Neuronal stem cell (in vitro differentiated cells): ENCODE measurements at regions not wholly inside any gene's neighbourhood (a gene's known extent, or its start where the extent isn't known, plus 50 kb on each side); places are given as distances from the start of the nearest gene placed in this dataset.

Experiments
- DNase-seq: peaks from one replicate; pipeline ENCODE4 v3.0.0-alpha.2; 2013; ENCODE audit warnings: low spot score
- H2AFZ ChIP-seq: one replicate; pipeline ENCODE4 v1.6.1; 2013; ENCODE audit warnings: mild to moderate bottlenecking, low read length, inconsistent platforms
- H2AK5ac ChIP-seq: 2 replicates; pipeline ENCODE4 v1.6.1; 2013; ENCODE audit warnings: low read depth, mild to moderate bottlenecking, inconsistent platforms, low read length, moderate library complexity, mixed read lengths
- H2BK120ac ChIP-seq: 2 replicates; pipeline ENCODE4 v1.6.1; 2013; ENCODE audit warnings: low read depth, mild to moderate bottlenecking, inconsistent platforms, low read length, moderate library complexity, mixed read lengths
- H2BK12ac ChIP-seq: one replicate; pipeline ENCODE4 v1.6.1; 2013; ENCODE audit warnings: low read length, inconsistent platforms
- H2BK15ac ChIP-seq: 2 replicates; pipeline ENCODE4 v1.6.1; 2013; ENCODE audit warnings: mild to moderate bottlenecking, low read length, inconsistent platforms, mixed read lengths
- H2BK5ac ChIP-seq: one replicate; pipeline ENCODE4 v1.6.1; 2013; ENCODE audit warnings: inconsistent platforms, mild to moderate bottlenecking, low read length, moderate library complexity
- H3K14ac ChIP-seq: one replicate; pipeline ENCODE4 v1.6.1; 2013; ENCODE audit warnings: low read length, inconsistent platforms
- H3K18ac ChIP-seq: 2 replicates; pipeline ENCODE4 v1.6.1; 2013; ENCODE audit warnings: low read length, inconsistent platforms
- H3K23ac ChIP-seq: 2 replicates; pipeline ENCODE4 v1.6.1; 2013; ENCODE audit warnings: low read depth, mild to moderate bottlenecking, mixed read lengths, low read length, inconsistent platforms; ENCODE audit not compliant: poor library complexity
- H3K27ac ChIP-seq: replicated peaks from 3 replicates; pipeline ENCODE4 v1.5.1; 2013; ENCODE audit warnings: low read length, inconsistent platforms
- H3K27me3 ChIP-seq, 3 experiments: 2 replicates each; pipeline ENCODE4 v1.6.1; 2013; ENCODE audit warnings: low read length in 3 of 3, mild to moderate bottlenecking in 2 of 3, inconsistent platforms in 1 of 3, low read depth in 1 of 3, mixed read lengths in 1 of 3, moderate library complexity in 1 of 3; ENCODE audit not compliant: control insufficient read depth in 3 of 3, insufficient read depth in 3 of 3
- H3K36me3 ChIP-seq, 2 donors: replicated peaks in 1 of 2; 2 replicates each; pipeline ENCODE4 v1.6.1; 2013; ENCODE audit warnings: low read length in 2 of 2; ENCODE audit not compliant: control insufficient read depth in 2 of 2, insufficient read depth in 2 of 2
- H3K4ac ChIP-seq: 2 replicates; pipeline ENCODE4 v1.6.1; 2013; ENCODE audit warnings: inconsistent platforms, mild to moderate bottlenecking, low read length, moderate library complexity
- H3K4me1 ChIP-seq, 2 donors: 1 replicate in 1 of 2; 2 replicates in 1 of 2; pipeline ENCODE4 v1.6.1; 2013; ENCODE audit warnings: low read length in 2 of 2, low read depth in 1 of 2; ENCODE audit not compliant: control insufficient read depth in 2 of 2, insufficient read depth in 1 of 2
- H3K4me2 ChIP-seq: one replicate; pipeline ENCODE4 v1.6.1; 2013; ENCODE audit warnings: mild to moderate bottlenecking, low read length, inconsistent platforms; ENCODE audit not compliant: insufficient read depth, poor library complexity, severe bottlenecking
- H3K4me3 ChIP-seq, 2 donors: 2 replicates each; pipeline ENCODE4 v1.5.1; 2013; ENCODE audit warnings: low read length in 2 of 2, mild to moderate bottlenecking in 2 of 2, inconsistent platforms in 1 of 2, moderate library complexity in 1 of 2
- H3K79me1 ChIP-seq: one replicate; pipeline ENCODE4 v1.6.1; 2013; ENCODE audit warnings: low read depth, mild to moderate bottlenecking, inconsistent platforms, low read length, moderate library complexity
- H3K9ac ChIP-seq: one replicate; pipeline ENCODE4 v1.6.1; 2013; ENCODE audit warnings: mild to moderate bottlenecking, low read depth, low read length, inconsistent platforms; ENCODE audit not compliant: poor library complexity
- H3K9me3 ChIP-seq, 2 donors: replicated peaks in 1 of 2; 2 replicates each; pipeline versions ENCODE3 to v1.6.1; 2013; ENCODE audit warnings: low read length in 2 of 2, mild to moderate bottlenecking in 2 of 2, inconsistent platforms in 1 of 2, low read depth in 1 of 2, mixed read lengths in 1 of 2, moderate library complexity in 1 of 2; ENCODE audit not compliant: control insufficient read depth in 2 of 2, insufficient read depth in 1 of 2
- H4K8ac ChIP-seq: one replicate; pipeline ENCODE4 v1.6.1; 2013; ENCODE audit warnings: low read depth, mild to moderate bottlenecking, inconsistent platforms, low read length, moderate library complexity
- H4K91ac ChIP-seq: one replicate; pipeline ENCODE4 v1.6.1; 2013; ENCODE audit warnings: low read length, low read depth, mild to moderate bottlenecking, inconsistent platforms; ENCODE audit not compliant: poor library complexity
- WGBS, 2 donors: extraction: QIAGEN DNeasy Blood & Tissue Kit; methylation state at CpG; one replicate each; pipeline ENCODE4 v1.1.7; 2013; ENCODE audit warnings: missing lambda C conversion rate in 2 of 2, mixed read lengths in 1 of 2; ENCODE audit not compliant: insufficient read length in 2 of 2, insufficient replicate concordance in 1 of 2; ENCODE audit errors: extremely low coverage in 2 of 2; 5-methylcytosine and 5-hydroxymethylcytosine counted together

DNA sequence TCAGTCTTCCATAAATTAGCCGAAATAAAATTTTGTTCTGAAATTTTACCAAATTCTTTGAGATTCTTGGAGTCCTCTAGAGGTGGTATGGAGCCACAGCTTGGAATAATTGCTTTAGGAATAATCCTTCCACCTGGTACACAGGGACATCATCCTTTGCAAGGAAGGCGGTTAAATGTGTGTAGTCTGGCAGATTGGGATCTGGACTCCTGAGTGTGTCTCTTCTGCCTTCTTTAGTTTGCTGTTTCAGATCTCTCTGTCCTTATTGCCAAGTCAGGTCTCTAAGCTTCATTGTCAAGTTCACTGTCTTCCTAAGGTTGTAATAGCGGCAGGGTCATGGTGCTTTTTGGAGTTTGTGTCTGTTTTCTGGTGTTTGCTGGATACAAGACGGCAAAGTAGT is 393.9 kb upstream of the RGS6 start:
- Histone ChIP-seq H3K4ac (no peak overlapping the region), H4K91ac (no peak overlapping the region), H2BK12ac (no peak overlapping the region), H3K4me1 (peaks cover 3% of the 10 kb centered on the region in 2 donors), H2BK15ac (no peak overlapping the region), H3K27me3 (no peaks in the 10 kb centered on the region), H2AFZ (no peak overlapping the region), H3K9ac (no peak overlapping the region), H3K79me1 (peaks cover 2% of the 10 kb centered on the region), H3K9me3 (no peaks in the 10 kb centered on the region), H2AK5ac (no peak overlapping the region), H2BK5ac (no peak overlapping the region), H3K4me3 (no peak overlapping the region), H3K27ac (no peak overlapping the region), H4K8ac (no peak overlapping the region), H3K36me3 (no peaks in the 10 kb centered on the region), H2BK120ac (no peak overlapping the region), H3K18ac (no peak overlapping the region), H3K4me2 (no peak overlapping the region), H3K23ac (no peak overlapping the region), H3K14ac (no peak overlapping the region)
- no peak for DNase-seq
- WGBS, 2 donors, result no CpG with 5 or more reads among the region's 4 CpGs

DNA sequence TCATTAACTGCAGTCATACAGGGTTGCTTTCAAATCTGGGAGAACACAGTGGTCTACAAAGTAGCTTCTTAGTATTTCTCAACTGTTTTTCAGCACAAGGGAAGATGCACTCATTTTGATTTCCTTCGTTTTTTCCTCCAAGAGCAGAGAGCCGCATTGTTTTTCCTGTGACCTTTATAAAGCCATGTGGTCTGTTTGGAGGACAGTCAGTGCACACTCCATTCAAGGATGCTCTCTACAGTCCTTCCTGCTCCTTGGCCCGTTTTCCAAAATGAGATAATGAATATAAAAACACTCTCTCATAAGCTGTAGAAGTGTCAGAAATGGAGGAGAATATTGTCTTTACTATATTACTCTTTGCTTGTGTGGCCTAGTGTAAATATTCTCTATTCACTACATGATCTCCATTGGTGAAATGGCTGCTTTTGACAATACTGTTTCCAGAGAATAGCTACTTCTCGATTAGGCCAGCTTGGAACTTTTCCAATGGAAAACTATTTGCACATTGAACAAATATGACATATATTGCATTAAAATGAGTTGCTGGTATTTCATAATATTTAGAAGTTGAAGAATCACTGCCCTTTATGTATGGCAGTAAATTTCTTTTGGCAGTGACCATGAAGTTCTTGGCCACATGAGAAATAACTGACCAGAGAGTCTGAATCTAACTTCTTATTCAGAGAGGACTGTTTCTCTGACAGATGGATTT is 393.1 kb upstream of the RGS6 start:
- Histone ChIP-seq H2AK5ac (no peak overlapping the region), H4K8ac (no peak overlapping the region), H2BK12ac (no peak overlapping the region), H3K9me3 (no peaks in the 10 kb centered on the region), H2AFZ (no peak overlapping the region), H3K27me3 (no peaks in the 10 kb centered on the region), H3K4me3 (no peak overlapping the region), H3K36me3 (no peaks in the 10 kb centered on the region), H2BK15ac (no peak overlapping the region), H2BK5ac (no peak overlapping the region), H3K23ac (no peak overlapping the region), H3K27ac (no peak overlapping the region), H3K79me1 (peaks cover 2% of the 10 kb centered on the region), H3K4ac (no peak overlapping the region), H3K4me2 (no peak overlapping the region), H3K18ac (no peak overlapping the region), H4K91ac (no peak overlapping the region), H3K14ac (no peak overlapping the region), H3K9ac (no peak overlapping the region), H2BK120ac (no peak overlapping the region), H3K4me1 (peaks cover 3% of the 10 kb centered on the region in 2 donors)
- DNase-seq, result no peak
- no CpG with 5 or more reads among the region's 4 CpGs for WGBS, 2 donors

- no peak for DNase-seq
- Histone ChIP-seq H3K18ac (no peak overlapping the region), H2AFZ (no peak overlapping the region), H3K36me3 (no peaks in the 10 kb centered on the region), H4K8ac (no peak overlapping the region), H3K23ac (no peak overlapping the region), H2BK15ac (no peak overlapping the region), H2BK120ac (no peak overlapping the region), H3K9me3 (no peaks in the 10 kb centered on the region), H3K27ac (no peak overlapping the region), H4K91ac (no peak overlapping the region), H3K4me3 (no peak overlapping the region), H3K4ac (no peak overlapping the region), H2BK12ac (no peak overlapping the region), H3K4me1 (peaks cover 3% of the 10 kb centered on the region in 2 donors), H2AK5ac (no peak overlapping the region), H2BK5ac (no peak overlapping the region), H3K27me3 (no peaks in the 10 kb centered on the region), H3K9ac (no peak overlapping the region), H3K79me1 (peaks cover 2% of the 10 kb centered on the region), H3K4me2 (no peak overlapping the region), H3K14ac (no peak overlapping the region)
- no CpG with 5 or more reads among the region's 8 CpGs for WGBS, 2 donors
These were observed 392.5 kb upstream of the RGS6 start for GRCh38 chr14:71539650-71540285.

DNA sequence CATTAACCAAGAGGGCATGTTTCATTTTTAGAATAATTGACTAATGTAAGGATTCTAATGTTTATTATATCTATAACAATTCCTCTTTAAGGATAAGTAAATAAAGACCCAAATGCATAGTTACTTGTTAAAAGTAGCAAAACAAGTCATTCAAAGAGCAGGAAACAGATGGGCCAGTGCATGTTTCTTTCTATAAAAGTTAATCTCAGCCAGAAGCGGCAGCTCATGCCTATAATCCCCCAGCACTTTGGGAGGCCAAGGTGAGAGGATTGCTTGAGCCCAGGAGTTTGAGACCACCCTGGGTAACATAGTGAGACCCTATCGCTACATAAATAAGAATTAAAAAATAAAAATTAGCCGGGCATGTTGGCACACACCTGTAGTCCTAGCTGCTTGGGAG is 391.0 kb upstream of the RGS6 start:
- Histone ChIP-seq H2BK120ac (no peak overlapping the region), H3K79me1 (peaks cover 2% of the 10 kb centered on the region), H3K4me2 (no peak overlapping the region), H3K9ac (no peak overlapping the region), H2AK5ac (no peak overlapping the region), H2BK15ac (no peak overlapping the region), H3K4ac (no peak overlapping the region), H3K4me3 (no peak overlapping the region), H3K27me3 (no peaks in the 10 kb centered on the region), H3K23ac (no peak overlapping the region), H3K4me1 (no peaks in the 10 kb centered on the region), H2BK5ac (no peak overlapping the region), H3K18ac (no peak overlapping the region), H3K27ac (no peak overlapping the region), H3K36me3 (no peaks in the 10 kb centered on the region), H4K91ac (no peak overlapping the region), H4K8ac (no peak overlapping the region), H3K9me3 (no peaks in the 10 kb centered on the region), H3K14ac (no peak overlapping the region), H2BK12ac (no peak overlapping the region), H2AFZ (no peak overlapping the region)
- DNase-seq, result no peak
- WGBS, 2 donors, result no CpG with 5 or more reads among the region's 3 CpGs
